Hepatocyte (in vitro differentiated cells): ENCODE measurements at regions not wholly inside any gene's neighbourhood (a gene's known extent, or its start where the extent isn't known, plus 50 kb on each side); places are given as distances from the start of the nearest gene placed in this dataset.

Experiments
- CTCF ChIP-seq: fragments of 200-600 bp; sonication (generic); IDR thresholded peaks from 2 replicates; pipeline ENCODE4 v1.5.1; 2016; ENCODE audit warnings: antibody characterized with exemption, mild to moderate bottlenecking; ENCODE audit not compliant: poor library complexity
- EZH2 ChIP-seq: fragments of 200-600 bp; sonication (generic); IDR thresholded peaks from 2 replicates; pipeline ENCODE4 v1.6.1; 2016; ENCODE audit warnings: antibody characterized with exemption, mild to moderate bottlenecking, borderline replicate concordance
- EZH2phosphoT487 ChIP-seq: fragments of 200-600 bp; sonication (generic); IDR thresholded peaks from one replicate; pipeline ENCODE4 v1.6.1; 2018; ENCODE audit warnings: antibody characterized with exemption, mild to moderate bottlenecking, low read depth, moderate library complexity; ENCODE audit not compliant: unreplicated experiment, severe bottlenecking

GRCh38 chr10:118818621-118819221, 64.0 kb upstream of the CACUL1 start:
- TF ChIP-seq EZH2phosphoT487: no peak
- no peak for TF ChIP-seq CTCF
- TF ChIP-seq EZH2: no peak
